Testis (tissue), 2 donors: ENCODE measurements at regions not wholly inside any gene's neighbourhood (a gene's known extent, or its start where the extent isn't known, plus 50 kb on each side); places are given as distances from the start of the nearest gene placed in this dataset.

Source experiments
- DNase-seq: peaks from one replicate; pipeline ENCODE4 v3.0.0-alpha.2; 2019
- H3K27ac ChIP-seq, 2 donors: fragments of 200-600 bp; sonication (generic); one replicate each; pipeline ENCODE4 v1.5.1; 2019
- H3K27me3 ChIP-seq: fragments of 200-600 bp; sonication (generic); one replicate; pipeline ENCODE4 v1.5.1; 2019
- H3K36me3 ChIP-seq: fragments of 200-600 bp; sonication (generic); one replicate; pipeline ENCODE4 v1.5.1; 2017; ENCODE audit warnings: low read depth; ENCODE audit errors: missing control alignments
- H3K4me1 ChIP-seq: fragments of 200-600 bp; sonication (generic); one replicate; pipeline ENCODE4 v1.5.1; 2019
- H3K4me3 ChIP-seq, 2 donors: fragments of 200-600 bp; sonication (generic); one replicate each; pipeline ENCODE4 v1.5.1; 2017 to 2019
- H3K9me3 ChIP-seq: fragments of 200-600 bp; sonication (generic); one replicate; pipeline ENCODE4 v1.5.1; 2017
- CTCF ChIP-seq, 3 experiments: fragments of 450-650 bp in 2 of 3; fragments of 200-600 bp in 1 of 3; sonication (generic) in 1 of 3; IDR thresholded peaks; one replicate each; pipeline ENCODE4 v1.5.1; 2016 to 2019; ENCODE audit warnings: antibody characterized with exemption in 3 of 3, mild to moderate bottlenecking in 2 of 3, moderate library complexity in 1 of 3
- POLR2A ChIP-seq: fragments of 450-650 bp; IDR thresholded peaks from one replicate; pipeline ENCODE4 v1.6.1; 2017; ENCODE audit warnings: antibody characterized with exemption, mild to moderate bottlenecking, moderate library complexity
- WGBS, 2 donors: methylation state at CpG; one replicate each; pipeline ENCODE4 v1.1.5; 2018; 5-methylcytosine and 5-hydroxymethylcytosine counted together
- intact Hi-C: fragments of 100-400 bp; cut with DNase I; formaldehyde crosslinking; loops from one replicate; pipeline ENCODE4 v1.15.1; 2023; ENCODE audit warnings: low total_unique reads

DNA sequence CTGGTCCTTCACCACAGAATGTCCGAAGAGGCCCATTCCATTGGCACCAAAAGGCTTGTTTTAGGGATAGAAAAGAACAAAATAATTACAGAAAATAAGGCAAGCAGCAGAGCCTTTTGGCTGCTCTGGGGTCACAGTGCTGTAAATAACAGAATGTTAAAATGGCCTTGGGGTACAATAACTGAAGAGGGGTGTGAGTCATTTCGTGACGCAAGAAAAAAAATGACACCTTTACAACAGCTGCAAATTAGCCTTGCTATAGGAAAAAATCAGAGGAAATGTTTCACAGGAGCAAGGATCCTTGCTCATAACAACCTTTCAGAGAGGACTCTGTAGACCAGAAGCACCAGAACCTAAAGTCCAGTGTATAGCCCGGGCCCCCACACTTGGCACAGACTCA is 483.4 kb downstream of the OMA1 start:
- H3K27ac ChIP-seq: no peak overlapping the region
- intact Hi-C loops: no loop called here
- no peak for TF ChIP-seq CTCF (IDR thresholded peaks at IDR 0.05)
- no peak for TF ChIP-seq POLR2A
- no peaks in the 10 kb centered on the region for H3K27me3 ChIP-seq
- H3K4me1 ChIP-seq: peaks cover 5% of the 10 kb centered on the region
- no peak for DNase-seq
- H3K9me3 ChIP-seq: no peaks in the 10 kb centered on the region
- no peak overlapping the region for H3K4me3 ChIP-seq
- WGBS, 2 donors: 79 to 94% methylated on average over 4 of the region's 4 CpGs
- no peaks in the 10 kb centered on the region for H3K36me3 ChIP-seq

DNA sequence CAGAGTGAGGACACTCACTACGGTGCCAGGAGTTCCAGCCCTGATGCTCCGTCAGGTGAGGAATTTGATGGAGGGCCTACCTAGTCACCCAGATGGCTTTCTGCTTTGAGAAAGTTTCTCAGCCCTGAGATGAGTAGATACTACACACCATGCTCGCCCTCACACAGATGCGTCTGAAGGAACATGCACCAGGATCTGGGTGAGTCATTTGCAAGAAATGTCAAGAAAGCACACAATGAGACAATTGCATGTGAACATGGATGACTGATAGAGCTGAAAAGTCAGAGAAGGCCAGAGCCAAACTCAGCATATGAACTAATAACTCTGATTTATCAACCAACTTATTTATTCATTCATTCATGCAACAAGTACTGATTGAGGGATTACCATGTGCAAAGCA is 483.9 kb downstream of the OMA1 start:
- H3K4me3 ChIP-seq: no peak overlapping the region
- H3K36me3 ChIP-seq: no peaks in the 10 kb centered on the region
- peaks cover 5% of the 10 kb centered on the region for H3K4me1 ChIP-seq
- intact Hi-C loops: no loop called here
- no peak for TF ChIP-seq CTCF (IDR thresholded peaks at IDR 0.05)
- no peaks in the 10 kb centered on the region for H3K9me3 ChIP-seq
- DNase-seq: no peak
- no peaks in the 10 kb centered on the region for H3K27me3 ChIP-seq
- WGBS, 2 donors: 75 to 98% methylated on average over 4 of the region's 4 CpGs
- H3K27ac ChIP-seq: no peak overlapping the region

- Histone ChIP-seq H3K9me3 (no peaks in the 10 kb centered on the region), H3K36me3 (no peaks in the 10 kb centered on the region), H3K27ac (no peak overlapping the region), H3K4me3 (no peak overlapping the region), H3K27me3 (no peaks in the 10 kb centered on the region), H3K4me1 (no peaks in the 10 kb centered on the region)
- 46 to 60% methylated on average over 6 to 9 of the region's 9 CpGs for WGBS, 2 donors
- DNase-seq: peak; percentile 21
- intact Hi-C loops: no loop called here
- no peak for TF ChIP-seq CTCF (IDR thresholded peaks at IDR 0.05)
- TF ChIP-seq POLR2A: no peak
These were observed 485.9 kb downstream of the OMA1 start for GRCh38 chr1:58060559-58061170.

DNA sequence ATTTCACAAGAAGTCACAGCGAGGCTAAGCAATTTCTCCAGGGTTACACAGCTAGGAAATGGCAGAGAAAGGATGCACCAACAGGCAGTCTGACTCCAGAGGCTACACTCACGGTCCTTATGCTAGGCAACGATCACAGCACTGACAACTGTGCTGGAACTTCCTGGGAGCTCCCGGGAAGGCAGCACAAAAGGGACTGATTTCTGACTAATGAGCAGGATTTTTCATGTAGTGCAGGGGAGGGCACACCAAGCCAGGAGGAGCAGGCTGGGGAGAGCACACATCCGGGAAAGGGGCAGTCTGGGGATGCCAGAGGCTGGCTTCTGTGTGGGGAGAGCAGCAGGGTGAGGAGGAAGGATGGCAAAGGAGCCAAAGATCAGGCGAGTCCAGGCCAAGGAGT is 486.7 kb downstream of the OMA1 start:
- Histone ChIP-seq H3K27ac (no peak overlapping the region), H3K4me3 (no peak overlapping the region), H3K36me3 (no peaks in the 10 kb centered on the region), H3K9me3 (no peaks in the 10 kb centered on the region), H3K4me1 (no peaks in the 10 kb centered on the region), H3K27me3 (no peaks in the 10 kb centered on the region)
- TF ChIP-seq POLR2A (no peak), CTCF (IDR thresholded peaks at IDR 0.05) (no peak)
- intact Hi-C loops: no loop called here
- no peak for DNase-seq
- whole genome bisulfite sequencing, 2 donors: 78 to 80% methylated on average over 6 of the region's 6 CpGs

DNA sequence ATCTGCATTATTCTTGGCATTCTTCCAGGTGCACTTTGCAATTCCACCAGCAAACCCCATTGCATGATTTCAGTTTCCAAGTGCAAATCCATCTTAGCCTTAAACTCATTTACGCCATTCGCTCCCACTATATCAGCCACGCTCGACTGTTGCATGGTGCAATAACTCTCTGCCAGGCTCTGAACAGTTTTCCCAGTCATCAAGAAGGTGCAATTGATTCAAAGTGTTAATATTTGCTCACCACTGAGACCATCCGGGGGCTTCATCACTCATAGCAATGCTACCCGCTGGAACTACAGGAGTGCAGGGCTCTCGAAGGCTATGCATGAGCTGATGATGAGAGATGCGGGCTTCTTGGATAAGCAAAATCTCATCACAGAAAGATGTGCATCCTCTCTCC is 488.2 kb downstream of the OMA1 start:
- intact Hi-C loops: no loop called here
- WGBS, 2 donors: 80 to 87% methylated on average over 8 of the region's 8 CpGs
- TF ChIP-seq CTCF (IDR thresholded peaks at IDR 0.05): no peak
- no peak for TF ChIP-seq POLR2A
- Histone ChIP-seq H3K4me1 (no peaks in the 10 kb centered on the region), H3K27me3 (no peaks in the 10 kb centered on the region), H3K36me3 (no peaks in the 10 kb centered on the region), H3K4me3 (no peak overlapping the region), H3K9me3 (no peaks in the 10 kb centered on the region), H3K27ac (no peak overlapping the region)
- no peak for DNase-seq
